ENCODE measurements at regions not wholly inside any gene's neighbourhood (a gene's known extent, or its start where the extent isn't known, plus 50 kb on each side); places are given as distances from the start of the nearest gene placed in this dataset.

GRCh38 chr6:170045563-170045960 lies 245.3 kb downstream of the DLL1 start:
- H3K4me3 ChIP-seq (ENCODE audit: control insufficient read depth, low read depth, low read length): no peak overlapping the region
- DNase-seq (ENCODE audit: low read depth): no peak
- TF ChIP-seq CTCF (conservative IDR thresholded peaks at IDR 0.05; ENCODE audit: control insufficient read depth, insufficient read depth, low read depth, low read length): no peak

- H3K4me3 ChIP-seq (ENCODE audit: control insufficient read depth, low read depth, low read length): no peak overlapping the region
- DNase-seq (ENCODE audit: low read depth): no peak
- TF ChIP-seq CTCF (conservative IDR thresholded peaks at IDR 0.05; ENCODE audit: control insufficient read depth, insufficient read depth, low read depth, low read length): no peak
These were observed 245.9 kb downstream of the DLL1 start for GRCh38 chr6:170044836-170045562.

GRCh38 chr6:170043881-170044790 lies 246.7 kb downstream of the DLL1 start:
- H3K4me3 ChIP-seq (ENCODE audit: control insufficient read depth, low read depth, low read length): no peak overlapping the region
- no peak for TF ChIP-seq CTCF (conservative IDR thresholded peaks at IDR 0.05; ENCODE audit: control insufficient read depth, insufficient read depth, low read depth, low read length)
- no peak for DNase-seq (ENCODE audit: low read depth)

- DNase-seq (ENCODE audit: low read depth): no peak
- no peak overlapping the region for H3K4me3 ChIP-seq (ENCODE audit: control insufficient read depth, low read depth, low read length)
- no peak for TF ChIP-seq CTCF (conservative IDR thresholded peaks at IDR 0.05; ENCODE audit: control insufficient read depth, insufficient read depth, low read depth, low read length)
These were observed 247.6 kb downstream of the DLL1 start for GRCh38 chr6:170043150-170043819.

GRCh38 chr6:170042596-170043118 lies 248.2 kb downstream of the DLL1 start:
- no peak overlapping the region for H3K4me3 ChIP-seq (ENCODE audit: control insufficient read depth, low read depth, low read length)
- no peak for TF ChIP-seq CTCF (conservative IDR thresholded peaks at IDR 0.05; ENCODE audit: control insufficient read depth, insufficient read depth, low read depth, low read length)
- no peak for DNase-seq (ENCODE audit: low read depth)

- TF ChIP-seq CTCF (conservative IDR thresholded peaks at IDR 0.05; ENCODE audit: control insufficient read depth, insufficient read depth, low read depth, low read length): no peak
- no peak for DNase-seq (ENCODE audit: low read depth)
- no peak overlapping the region for H3K4me3 ChIP-seq (ENCODE audit: control insufficient read depth, low read depth, low read length)
These were observed 248.8 kb downstream of the DLL1 start for GRCh38 chr6:170042123-170042522.

All from fibroblast of mammary gland (primary cell).